H1 (cell line): ENCODE measurements at regions not wholly inside any gene's neighbourhood (a gene's known extent, or its start where the extent isn't known, plus 50 kb on each side); places are given as distances from the start of the nearest gene placed in this dataset.

Experiments
- BCL11A ChIP-seq, 2 experiments: IDR thresholded peaks; one replicate each; pipeline ENCODE4 v1.6.1; 2011; ENCODE audit warnings: low read depth in 2 of 2, low read length in 2 of 2, mild to moderate bottlenecking in 2 of 2
- BRCA1 ChIP-seq: IDR thresholded peaks from 2 replicates; pipeline ENCODE4 v1.6.1; 2012; ENCODE audit warnings: low read depth, low read length, improper control_type of control experiment
- KDM4A ChIP-seq: IDR thresholded peaks from one replicate; pipeline ENCODE4 v1.7.1; 2012; ENCODE audit warnings: low read depth, mild to moderate bottlenecking, moderate library complexity, low read length, inconsistent platforms; ENCODE audit not compliant: severe bottlenecking
- SUZ12 ChIP-seq: fragments of 200-600 bp; sonication (generic); IDR thresholded peaks from 2 replicates; pipeline ENCODE4 v1.6.1; 2012; ENCODE audit warnings: mild to moderate bottlenecking, inconsistent platforms, low read length, moderate library complexity, mixed read lengths
- ZNF274 ChIP-seq: IDR thresholded peaks from 2 replicates; pipeline ENCODE4 v1.7.0; 2012; ENCODE audit warnings: low read length, borderline replicate concordance; ENCODE audit errors: extremely low read depth
- TF ChIP-seq, protein P1 (sequence below): fragments of 300-600 bp; sonication (generic); IDR thresholded peaks from 2 replicates; pipeline ENCODE4 v1.7.1; 2012; ENCODE audit warnings: low read length, moderate library complexity, mild to moderate bottlenecking, inconsistent platforms; ENCODE audit not compliant: insufficient replicate concordance

DNA sequence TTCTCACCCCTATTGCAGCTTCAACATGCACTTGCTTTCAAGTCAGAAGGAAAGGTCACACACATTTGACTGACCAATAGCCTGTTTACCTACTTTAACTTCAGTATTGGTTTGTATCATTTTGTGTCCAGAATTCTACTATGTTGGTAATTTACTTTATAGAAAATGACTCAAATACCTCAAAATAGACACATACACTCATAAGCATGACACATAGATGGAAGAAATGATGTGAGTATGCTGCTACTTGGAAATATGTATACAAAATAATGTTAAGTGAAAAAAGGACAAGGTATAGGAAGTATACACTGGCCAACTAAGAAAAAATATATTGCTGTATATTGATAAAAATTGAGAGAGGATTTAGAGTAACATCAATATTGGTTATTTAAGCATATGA is 98.8 kb upstream of the CASK start (continued):
- TF ChIP-seq, protein P1, sequence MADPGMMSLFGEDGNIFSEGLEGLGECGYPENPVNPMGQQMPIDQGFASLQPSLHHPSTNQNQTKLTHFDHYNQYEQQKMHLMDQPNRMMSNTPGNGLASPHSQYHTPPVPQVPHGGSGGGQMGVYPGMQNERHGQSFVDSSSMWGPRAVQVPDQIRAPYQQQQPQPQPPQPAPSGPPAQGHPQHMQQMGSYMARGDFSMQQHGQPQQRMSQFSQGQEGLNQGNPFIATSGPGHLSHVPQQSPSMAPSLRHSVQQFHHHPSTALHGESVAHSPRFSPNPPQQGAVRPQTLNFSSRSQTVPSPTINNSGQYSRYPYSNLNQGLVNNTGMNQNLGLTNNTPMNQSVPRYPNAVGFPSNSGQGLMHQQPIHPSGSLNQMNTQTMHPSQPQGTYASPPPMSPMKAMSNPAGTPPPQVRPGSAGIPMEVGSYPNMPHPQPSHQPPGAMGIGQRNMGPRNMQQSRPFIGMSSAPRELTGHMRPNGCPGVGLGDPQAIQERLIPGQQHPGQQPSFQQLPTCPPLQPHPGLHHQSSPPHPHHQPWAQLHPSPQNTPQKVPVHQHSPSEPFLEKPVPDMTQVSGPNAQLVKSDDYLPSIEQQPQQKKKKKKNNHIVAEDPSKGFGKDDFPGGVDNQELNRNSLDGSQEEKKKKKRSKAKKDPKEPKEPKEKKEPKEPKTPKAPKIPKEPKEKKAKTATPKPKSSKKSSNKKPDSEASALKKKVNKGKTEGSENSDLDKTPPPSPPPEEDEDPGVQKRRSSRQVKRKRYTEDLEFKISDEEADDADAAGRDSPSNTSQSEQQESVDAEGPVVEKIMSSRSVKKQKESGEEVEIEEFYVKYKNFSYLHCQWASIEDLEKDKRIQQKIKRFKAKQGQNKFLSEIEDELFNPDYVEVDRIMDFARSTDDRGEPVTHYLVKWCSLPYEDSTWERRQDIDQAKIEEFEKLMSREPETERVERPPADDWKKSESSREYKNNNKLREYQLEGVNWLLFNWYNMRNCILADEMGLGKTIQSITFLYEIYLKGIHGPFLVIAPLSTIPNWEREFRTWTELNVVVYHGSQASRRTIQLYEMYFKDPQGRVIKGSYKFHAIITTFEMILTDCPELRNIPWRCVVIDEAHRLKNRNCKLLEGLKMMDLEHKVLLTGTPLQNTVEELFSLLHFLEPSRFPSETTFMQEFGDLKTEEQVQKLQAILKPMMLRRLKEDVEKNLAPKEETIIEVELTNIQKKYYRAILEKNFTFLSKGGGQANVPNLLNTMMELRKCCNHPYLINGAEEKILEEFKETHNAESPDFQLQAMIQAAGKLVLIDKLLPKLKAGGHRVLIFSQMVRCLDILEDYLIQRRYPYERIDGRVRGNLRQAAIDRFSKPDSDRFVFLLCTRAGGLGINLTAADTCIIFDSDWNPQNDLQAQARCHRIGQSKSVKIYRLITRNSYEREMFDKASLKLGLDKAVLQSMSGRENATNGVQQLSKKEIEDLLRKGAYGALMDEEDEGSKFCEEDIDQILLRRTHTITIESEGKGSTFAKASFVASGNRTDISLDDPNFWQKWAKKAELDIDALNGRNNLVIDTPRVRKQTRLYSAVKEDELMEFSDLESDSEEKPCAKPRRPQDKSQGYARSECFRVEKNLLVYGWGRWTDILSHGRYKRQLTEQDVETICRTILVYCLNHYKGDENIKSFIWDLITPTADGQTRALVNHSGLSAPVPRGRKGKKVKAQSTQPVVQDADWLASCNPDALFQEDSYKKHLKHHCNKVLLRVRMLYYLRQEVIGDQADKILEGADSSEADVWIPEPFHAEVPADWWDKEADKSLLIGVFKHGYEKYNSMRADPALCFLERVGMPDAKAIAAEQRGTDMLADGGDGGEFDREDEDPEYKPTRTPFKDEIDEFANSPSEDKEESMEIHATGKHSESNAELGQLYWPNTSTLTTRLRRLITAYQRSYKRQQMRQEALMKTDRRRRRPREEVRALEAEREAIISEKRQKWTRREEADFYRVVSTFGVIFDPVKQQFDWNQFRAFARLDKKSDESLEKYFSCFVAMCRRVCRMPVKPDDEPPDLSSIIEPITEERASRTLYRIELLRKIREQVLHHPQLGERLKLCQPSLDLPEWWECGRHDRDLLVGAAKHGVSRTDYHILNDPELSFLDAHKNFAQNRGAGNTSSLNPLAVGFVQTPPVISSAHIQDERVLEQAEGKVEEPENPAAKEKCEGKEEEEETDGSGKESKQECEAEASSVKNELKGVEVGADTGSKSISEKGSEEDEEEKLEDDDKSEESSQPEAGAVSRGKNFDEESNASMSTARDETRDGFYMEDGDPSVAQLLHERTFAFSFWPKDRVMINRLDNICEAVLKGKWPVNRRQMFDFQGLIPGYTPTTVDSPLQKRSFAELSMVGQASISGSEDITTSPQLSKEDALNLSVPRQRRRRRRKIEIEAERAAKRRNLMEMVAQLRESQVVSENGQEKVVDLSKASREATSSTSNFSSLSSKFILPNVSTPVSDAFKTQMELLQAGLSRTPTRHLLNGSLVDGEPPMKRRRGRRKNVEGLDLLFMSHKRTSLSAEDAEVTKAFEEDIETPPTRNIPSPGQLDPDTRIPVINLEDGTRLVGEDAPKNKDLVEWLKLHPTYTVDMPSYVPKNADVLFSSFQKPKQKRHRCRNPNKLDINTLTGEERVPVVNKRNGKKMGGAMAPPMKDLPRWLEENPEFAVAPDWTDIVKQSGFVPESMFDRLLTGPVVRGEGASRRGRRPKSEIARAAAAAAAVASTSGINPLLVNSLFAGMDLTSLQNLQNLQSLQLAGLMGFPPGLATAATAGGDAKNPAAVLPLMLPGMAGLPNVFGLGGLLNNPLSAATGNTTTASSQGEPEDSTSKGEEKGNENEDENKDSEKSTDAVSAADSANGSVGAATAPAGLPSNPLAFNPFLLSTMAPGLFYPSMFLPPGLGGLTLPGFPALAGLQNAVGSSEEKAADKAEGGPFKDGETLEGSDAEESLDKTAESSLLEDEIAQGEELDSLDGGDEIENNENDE = no peak
- no peak for TF ChIP-seq ZNF274
- TF ChIP-seq KDM4A = no peak
- TF ChIP-seq BRCA1 = no peak
- no peak for TF ChIP-seq SUZ12
- no peak for TF ChIP-seq BCL11A (IDR thresholded peaks at IDR 0.05; ENCODE audit: low read depth in 2 of 2, low read length in 2 of 2)
